ENCODE measurements at regions not wholly inside any gene's neighbourhood (a gene's known extent, or its start where the extent isn't known, plus 50 kb on each side); places are given as distances from the start of the nearest gene placed in this dataset.

GRCh38 chr2:228239907-228240561 lies 58.5 kb upstream of the SPHKAP start:
- intact Hi-C loops (cut with micrococcal nuclease) = no loop called here
- H3K9me3 Mint-ChIP-seq = peaks cover 7% of the 10 kb centered on the region
- H3K27me3 Mint-ChIP-seq (ENCODE audit: insufficient read depth) = no peaks in the 10 kb centered on the region
- no peaks in the 10 kb centered on the region for H3K36me3 Mint-ChIP-seq (ENCODE audit: low read depth)
- DNase-seq (ENCODE audit: low spot score) = no peak
- H3K27ac Mint-ChIP-seq = no peak overlapping the region
- no peaks in the 10 kb centered on the region for H3K4me1 Mint-ChIP-seq (ENCODE audit: low read depth)
- H3K4me3 Mint-ChIP-seq = no peak overlapping the region

GRCh38 chr2:228239207-228239906 lies 57.9 kb upstream of the SPHKAP start:
- no peaks in the 10 kb centered on the region for H3K36me3 Mint-ChIP-seq (ENCODE audit: low read depth)
- no peak overlapping the region for H3K27ac Mint-ChIP-seq
- no peak overlapping the region for H3K4me3 Mint-ChIP-seq
- no peak for DNase-seq (ENCODE audit: low spot score)
- H3K4me1 Mint-ChIP-seq (ENCODE audit: low read depth) = no peaks in the 10 kb centered on the region
- H3K27me3 Mint-ChIP-seq (ENCODE audit: insufficient read depth) = no peaks in the 10 kb centered on the region
- intact Hi-C loops (cut with micrococcal nuclease) = no loop called here
- peaks cover 7% of the 10 kb centered on the region for H3K9me3 Mint-ChIP-seq
